GM23338 (cell line): ENCODE measurements at regions not wholly inside any gene's neighbourhood (a gene's known extent, or its start where the extent isn't known, plus 50 kb on each side); places are given as distances from the start of the nearest gene placed in this dataset.

ENCODE experiments used
- CREB1 ChIP-seq: fragments of 250-450 bp; sonication (Bioruptor Pico); IDR thresholded peaks from 2 replicates; pipeline ENCODE4 v1.5.0; 2020; ENCODE audit warnings: low read depth, mild to moderate bottlenecking, moderate library complexity
- EZH2 ChIP-seq: fragments of 200-600 bp; sonication (generic); IDR thresholded peaks from one replicate; pipeline ENCODE4 v1.8.0; 2017; ENCODE audit warnings: antibody characterized with exemption, mild to moderate bottlenecking, low read depth; ENCODE audit not compliant: unreplicated experiment
- EZH2phosphoT487 ChIP-seq: fragments of 200-600 bp; sonication (generic); IDR thresholded peaks from one replicate; pipeline ENCODE4 v1.8.1; 2018; ENCODE audit warnings: antibody characterized with exemption; ENCODE audit not compliant: unreplicated experiment
- JUNB ChIP-seq: IDR thresholded peaks from one replicate; pipeline ENCODE4 v1.6.1; 2016; ENCODE audit warnings: antibody characterized with exemption; ENCODE audit not compliant: unreplicated experiment
- NANOG ChIP-seq: IDR thresholded peaks from 2 replicates; pipeline ENCODE4 v1.6.1; 2016; ENCODE audit warnings: antibody characterized with exemption, borderline replicate concordance
- POLR2AphosphoS5 ChIP-seq: IDR thresholded peaks from 2 replicates; pipeline ENCODE4 v1.6.1; 2016; ENCODE audit warnings: antibody characterized with exemption, low read depth
- STAT1 ChIP-seq: IDR thresholded peaks from one replicate; pipeline ENCODE4 v1.6.1; 2016; ENCODE audit warnings: antibody characterized with exemption; ENCODE audit not compliant: unreplicated experiment
- ZNF331 ChIP-seq: fragments of 250-450 bp; sonication (Bioruptor Pico); IDR thresholded peaks from 2 replicates; pipeline ENCODE4 v1.5.0; 2020; ENCODE audit warnings: low read depth, mild to moderate bottlenecking, moderate library complexity
- TF ChIP-seq, protein P1 (sequence below), 2 experiments: fragments of 200-600 bp in 1 of 2; sonication (generic) in 1 of 2; conservative IDR thresholded peaks; 2 replicates each; pipeline versions ENCODE4 v1.5.1 to v1.6.1; 2016 to 2017; ENCODE audit warnings: antibody characterized with exemption in 2 of 2, low read depth in 2 of 2, mild to moderate bottlenecking in 2 of 2, moderate library complexity in 1 of 2
- TF ChIP-seq, protein P2 (sequence below): IDR thresholded peaks from one replicate; pipeline ENCODE4 v1.6.1; 2018; ENCODE audit warnings: antibody characterized with exemption; ENCODE audit not compliant: unreplicated experiment
- TF ChIP-seq, protein P3 (sequence below): IDR thresholded peaks from 2 replicates; pipeline ENCODE4 v1.6.1; 2016; ENCODE audit warnings: antibody characterized with exemption

DNA sequence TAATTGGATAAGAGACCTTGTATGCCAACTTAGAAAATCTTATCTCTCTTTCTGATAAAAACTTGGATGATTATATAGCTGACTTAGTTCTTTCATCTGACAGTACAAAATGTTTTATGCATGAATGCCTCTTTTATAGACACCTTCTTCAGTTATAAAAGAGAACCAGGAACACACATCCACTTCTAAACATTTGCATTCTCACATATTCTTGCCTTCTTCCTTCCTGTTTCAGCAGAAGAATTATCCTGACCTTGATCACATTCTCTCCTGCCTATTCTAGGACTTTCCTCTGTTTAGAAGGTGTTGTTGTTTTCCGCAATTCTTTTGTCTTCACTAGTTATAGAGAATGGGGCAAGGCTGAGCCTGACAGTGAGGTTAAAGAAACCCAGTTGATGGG is 80.9 kb downstream of the LARP7 start:
- TF ChIP-seq, protein P1, sequence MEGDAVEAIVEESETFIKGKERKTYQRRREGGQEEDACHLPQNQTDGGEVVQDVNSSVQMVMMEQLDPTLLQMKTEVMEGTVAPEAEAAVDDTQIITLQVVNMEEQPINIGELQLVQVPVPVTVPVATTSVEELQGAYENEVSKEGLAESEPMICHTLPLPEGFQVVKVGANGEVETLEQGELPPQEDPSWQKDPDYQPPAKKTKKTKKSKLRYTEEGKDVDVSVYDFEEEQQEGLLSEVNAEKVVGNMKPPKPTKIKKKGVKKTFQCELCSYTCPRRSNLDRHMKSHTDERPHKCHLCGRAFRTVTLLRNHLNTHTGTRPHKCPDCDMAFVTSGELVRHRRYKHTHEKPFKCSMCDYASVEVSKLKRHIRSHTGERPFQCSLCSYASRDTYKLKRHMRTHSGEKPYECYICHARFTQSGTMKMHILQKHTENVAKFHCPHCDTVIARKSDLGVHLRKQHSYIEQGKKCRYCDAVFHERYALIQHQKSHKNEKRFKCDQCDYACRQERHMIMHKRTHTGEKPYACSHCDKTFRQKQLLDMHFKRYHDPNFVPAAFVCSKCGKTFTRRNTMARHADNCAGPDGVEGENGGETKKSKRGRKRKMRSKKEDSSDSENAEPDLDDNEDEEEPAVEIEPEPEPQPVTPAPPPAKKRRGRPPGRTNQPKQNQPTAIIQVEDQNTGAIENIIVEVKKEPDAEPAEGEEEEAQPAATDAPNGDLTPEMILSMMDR (conservative IDR thresholded peaks at IDR 0.05; ENCODE audit: low read depth in 2 of 2), result no peak
- TF ChIP-seq POLR2AphosphoS5 (no peak), EZH2 (no peak), NANOG (no peak), STAT1 (no peak), EZH2phosphoT487 (no peak), CREB1 (CRISPR knock-in tag) (no peak), ZNF331 (CRISPR knock-in tag) (no peak), JUNB (no peak)
- TF ChIP-seq, protein P2, sequence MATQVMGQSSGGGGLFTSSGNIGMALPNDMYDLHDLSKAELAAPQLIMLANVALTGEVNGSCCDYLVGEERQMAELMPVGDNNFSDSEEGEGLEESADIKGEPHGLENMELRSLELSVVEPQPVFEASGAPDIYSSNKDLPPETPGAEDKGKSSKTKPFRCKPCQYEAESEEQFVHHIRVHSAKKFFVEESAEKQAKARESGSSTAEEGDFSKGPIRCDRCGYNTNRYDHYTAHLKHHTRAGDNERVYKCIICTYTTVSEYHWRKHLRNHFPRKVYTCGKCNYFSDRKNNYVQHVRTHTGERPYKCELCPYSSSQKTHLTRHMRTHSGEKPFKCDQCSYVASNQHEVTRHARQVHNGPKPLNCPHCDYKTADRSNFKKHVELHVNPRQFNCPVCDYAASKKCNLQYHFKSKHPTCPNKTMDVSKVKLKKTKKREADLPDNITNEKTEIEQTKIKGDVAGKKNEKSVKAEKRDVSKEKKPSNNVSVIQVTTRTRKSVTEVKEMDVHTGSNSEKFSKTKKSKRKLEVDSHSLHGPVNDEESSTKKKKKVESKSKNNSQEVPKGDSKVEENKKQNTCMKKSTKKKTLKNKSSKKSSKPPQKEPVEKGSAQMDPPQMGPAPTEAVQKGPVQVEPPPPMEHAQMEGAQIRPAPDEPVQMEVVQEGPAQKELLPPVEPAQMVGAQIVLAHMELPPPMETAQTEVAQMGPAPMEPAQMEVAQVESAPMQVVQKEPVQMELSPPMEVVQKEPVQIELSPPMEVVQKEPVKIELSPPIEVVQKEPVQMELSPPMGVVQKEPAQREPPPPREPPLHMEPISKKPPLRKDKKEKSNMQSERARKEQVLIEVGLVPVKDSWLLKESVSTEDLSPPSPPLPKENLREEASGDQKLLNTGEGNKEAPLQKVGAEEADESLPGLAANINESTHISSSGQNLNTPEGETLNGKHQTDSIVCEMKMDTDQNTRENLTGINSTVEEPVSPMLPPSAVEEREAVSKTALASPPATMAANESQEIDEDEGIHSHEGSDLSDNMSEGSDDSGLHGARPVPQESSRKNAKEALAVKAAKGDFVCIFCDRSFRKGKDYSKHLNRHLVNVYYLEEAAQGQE, result no peak
- TF ChIP-seq, protein P3, sequence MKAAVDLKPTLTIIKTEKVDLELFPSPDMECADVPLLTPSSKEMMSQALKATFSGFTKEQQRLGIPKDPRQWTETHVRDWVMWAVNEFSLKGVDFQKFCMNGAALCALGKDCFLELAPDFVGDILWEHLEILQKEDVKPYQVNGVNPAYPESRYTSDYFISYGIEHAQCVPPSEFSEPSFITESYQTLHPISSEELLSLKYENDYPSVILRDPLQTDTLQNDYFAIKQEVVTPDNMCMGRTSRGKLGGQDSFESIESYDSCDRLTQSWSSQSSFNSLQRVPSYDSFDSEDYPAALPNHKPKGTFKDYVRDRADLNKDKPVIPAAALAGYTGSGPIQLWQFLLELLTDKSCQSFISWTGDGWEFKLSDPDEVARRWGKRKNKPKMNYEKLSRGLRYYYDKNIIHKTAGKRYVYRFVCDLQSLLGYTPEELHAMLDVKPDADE, result no peak
